A673 (cell line): ENCODE measurements at regions not wholly inside any gene's neighbourhood (a gene's known extent, or its start where the extent isn't known, plus 50 kb on each side); places are given as distances from the start of the nearest gene placed in this dataset.

Experiments
- BruUV-seq: library from RNA; stranded (reverse); fragments of 400-500 nt; replicated peaks from 2 replicates; lab custom pipeline; 2021; lab: Mats Ljungman, UMichigan
- CTCF ChIA-PET: fragments of 300-600 bp; sonication (Branson Sonifier 250); formaldehyde crosslinking; loops from one replicate; lab custom pipeline; 2022; ENCODE audit warnings: antibody characterized with exemption; lab: Charles Lee
- POLR2A ChIA-PET: fragments of 300-600 bp; sonication (Branson Sonifier 250); formaldehyde crosslinking; loops from one replicate; lab custom pipeline; 2022; ENCODE audit warnings: antibody characterized with exemption; ENCODE audit not compliant: low non-redundant PET; lab: Charles Lee
- DNase-seq: peaks from one replicate; pipeline ENCODE4 v3.0.0-alpha.2; 2015; ENCODE audit warnings: low spot score
- H3K27ac ChIP-seq: fragments of 200-600 bp; sonication (generic); 2 replicates; pipeline ENCODE4 v1.5.1; 2016; ENCODE audit warnings: mixed run types, low read depth, mild to moderate bottlenecking, mixed read lengths, antibody characterized with exemption, low read length; ENCODE audit not compliant: poor library complexity, severe bottlenecking
- H3K27me3 ChIP-seq: fragments of 200-600 bp; sonication (generic); replicated peaks from 2 replicates; pipeline ENCODE4 v1.6.1; 2017; ENCODE audit warnings: mixed run types, low read depth, mild to moderate bottlenecking, mixed read lengths, antibody characterized with exemption, low read length; ENCODE audit not compliant: insufficient read depth, poor library complexity
- H3K36me3 ChIP-seq: fragments of 200-600 bp; sonication (generic); 2 replicates; pipeline ENCODE4 v1.6.1; 2016; ENCODE audit warnings: mixed run types, mild to moderate bottlenecking, mixed read lengths, antibody characterized with exemption, low read length; ENCODE audit not compliant: insufficient read depth, poor library complexity, severe bottlenecking
- H3K4me1 ChIP-seq: fragments of 200-600 bp; sonication (generic); 2 replicates; pipeline ENCODE4 v1.6.1; 2017; ENCODE audit warnings: mixed run types, mild to moderate bottlenecking, mixed read lengths, antibody characterized with exemption, low read length; ENCODE audit not compliant: insufficient read depth, poor library complexity, severe bottlenecking
- H3K4me3 ChIP-seq: fragments of 200-600 bp; sonication (generic); 2 replicates; pipeline ENCODE4 v1.5.1; 2016; ENCODE audit warnings: low read depth, mixed run types, mild to moderate bottlenecking, mixed read lengths, low read length; ENCODE audit not compliant: poor library complexity, severe bottlenecking
- H3K9me3 ChIP-seq: fragments of 200-600 bp; sonication (generic); 2 replicates; pipeline ENCODE4 v1.6.1; 2016; ENCODE audit warnings: mixed run types, low read depth, mild to moderate bottlenecking, mixed read lengths, antibody characterized with exemption, low read length; ENCODE audit not compliant: poor library complexity, severe bottlenecking
- EZH2 ChIP-seq: fragments of 200-600 bp; sonication (generic); IDR thresholded peaks from 2 replicates; pipeline ENCODE4 v1.6.1; 2017; ENCODE audit warnings: borderline replicate concordance, low read depth, mild to moderate bottlenecking, mixed read lengths, antibody characterized with exemption, low read length; ENCODE audit not compliant: poor library complexity, severe bottlenecking
- intact Hi-C: fragments of 100-400 bp; cut with micrococcal nuclease; formaldehyde crosslinking; loops from one replicate; pipeline ENCODE4 v1.10.0; 2022; ENCODE audit not compliant: unreplicated experiment
- TF ChIP-seq, protein P1 (sequence below): fragments of 300-800, 200-600 bp; sonication (generic); conservative IDR thresholded peaks from 2 replicates; pipeline ENCODE4 v1.5.1; 2017; ENCODE audit warnings: low read depth, mild to moderate bottlenecking, antibody characterized with exemption, low read length, moderate library complexity, mixed read lengths

DNA sequence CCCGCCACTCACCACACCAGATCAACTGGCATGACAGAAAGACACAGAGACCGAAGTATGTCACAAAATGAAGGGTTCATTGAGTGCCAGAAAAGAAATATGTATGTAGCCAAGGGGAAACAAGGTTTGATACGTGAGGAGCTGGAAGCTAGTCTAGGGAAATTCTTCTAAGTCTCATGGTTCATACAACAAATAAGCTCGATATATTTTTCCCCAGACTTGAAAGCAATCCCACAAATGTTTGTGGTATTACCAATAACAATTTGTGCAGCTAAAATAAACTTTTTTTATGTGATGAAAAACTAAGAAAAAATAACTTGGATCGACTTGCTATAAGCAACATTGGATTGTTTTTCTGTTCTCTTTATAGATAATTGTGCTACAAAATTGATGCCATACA is 777.0 kb downstream of the TSN start:
- no TSS peak for BruUV-seq

DNA sequence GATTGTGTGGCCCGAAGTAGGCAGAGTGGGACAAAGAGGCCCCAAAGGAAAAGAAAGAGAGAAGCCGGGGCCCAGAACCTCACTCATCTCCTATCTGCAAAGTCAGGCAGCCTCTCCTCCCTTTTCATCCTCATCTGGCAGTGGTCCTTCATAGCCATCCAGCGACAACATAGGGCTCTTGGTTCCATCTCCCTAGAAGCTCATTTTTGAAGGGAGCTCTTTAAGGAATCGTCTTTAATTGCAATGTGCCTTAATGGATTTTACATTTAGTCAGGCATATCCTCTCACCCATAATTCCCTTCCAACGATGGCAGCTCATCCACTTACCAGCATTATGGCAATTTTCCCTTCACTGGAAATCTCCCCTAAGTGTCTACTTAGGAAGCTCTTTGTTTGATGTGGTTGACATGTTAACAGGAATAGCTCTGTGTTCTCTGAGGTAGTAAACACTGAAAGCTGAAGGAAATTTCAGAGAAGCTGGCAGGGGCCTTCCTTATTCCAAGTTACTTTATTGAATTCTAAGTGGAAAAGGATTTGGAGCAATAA is 780.6 kb downstream of the TSN start:
- no peaks in the 10 kb centered on the region for H3K9me3 ChIP-seq
- BruUV-seq = no TSS peak
- CTCF ChIA-PET = no interaction called here
- no peaks in the 10 kb centered on the region for H3K4me1 ChIP-seq
- DNase-seq = no peak
- POLR2A ChIA-PET = no interaction called here
- intact Hi-C loops = no loop called here
- no peaks in the 10 kb centered on the region for H3K27me3 ChIP-seq
- H3K4me3 ChIP-seq = no peak overlapping the region
- TF ChIP-seq, protein P1, sequence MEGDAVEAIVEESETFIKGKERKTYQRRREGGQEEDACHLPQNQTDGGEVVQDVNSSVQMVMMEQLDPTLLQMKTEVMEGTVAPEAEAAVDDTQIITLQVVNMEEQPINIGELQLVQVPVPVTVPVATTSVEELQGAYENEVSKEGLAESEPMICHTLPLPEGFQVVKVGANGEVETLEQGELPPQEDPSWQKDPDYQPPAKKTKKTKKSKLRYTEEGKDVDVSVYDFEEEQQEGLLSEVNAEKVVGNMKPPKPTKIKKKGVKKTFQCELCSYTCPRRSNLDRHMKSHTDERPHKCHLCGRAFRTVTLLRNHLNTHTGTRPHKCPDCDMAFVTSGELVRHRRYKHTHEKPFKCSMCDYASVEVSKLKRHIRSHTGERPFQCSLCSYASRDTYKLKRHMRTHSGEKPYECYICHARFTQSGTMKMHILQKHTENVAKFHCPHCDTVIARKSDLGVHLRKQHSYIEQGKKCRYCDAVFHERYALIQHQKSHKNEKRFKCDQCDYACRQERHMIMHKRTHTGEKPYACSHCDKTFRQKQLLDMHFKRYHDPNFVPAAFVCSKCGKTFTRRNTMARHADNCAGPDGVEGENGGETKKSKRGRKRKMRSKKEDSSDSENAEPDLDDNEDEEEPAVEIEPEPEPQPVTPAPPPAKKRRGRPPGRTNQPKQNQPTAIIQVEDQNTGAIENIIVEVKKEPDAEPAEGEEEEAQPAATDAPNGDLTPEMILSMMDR = no peak
- no peak for TF ChIP-seq EZH2
- H3K36me3 ChIP-seq = no peaks in the 10 kb centered on the region
- no peak overlapping the region for H3K27ac ChIP-seq

More for the DNA sequence above, 777.0 kb downstream of the TSN start:
- no peaks in the 10 kb centered on the region for H3K27me3 ChIP-seq
- POLR2A ChIA-PET = no interaction called here
- H3K27ac ChIP-seq = no peak overlapping the region
- H3K9me3 ChIP-seq = no peaks in the 10 kb centered on the region
- TF ChIP-seq, protein P1 = no peak
- no peak for TF ChIP-seq EZH2
- no peaks in the 10 kb centered on the region for H3K4me1 ChIP-seq
- no peak overlapping the region for H3K4me3 ChIP-seq
- no peaks in the 10 kb centered on the region for H3K36me3 ChIP-seq
- CTCF ChIA-PET = no interaction called here
- no peak for DNase-seq
- intact Hi-C loops = no loop called here

DNA sequence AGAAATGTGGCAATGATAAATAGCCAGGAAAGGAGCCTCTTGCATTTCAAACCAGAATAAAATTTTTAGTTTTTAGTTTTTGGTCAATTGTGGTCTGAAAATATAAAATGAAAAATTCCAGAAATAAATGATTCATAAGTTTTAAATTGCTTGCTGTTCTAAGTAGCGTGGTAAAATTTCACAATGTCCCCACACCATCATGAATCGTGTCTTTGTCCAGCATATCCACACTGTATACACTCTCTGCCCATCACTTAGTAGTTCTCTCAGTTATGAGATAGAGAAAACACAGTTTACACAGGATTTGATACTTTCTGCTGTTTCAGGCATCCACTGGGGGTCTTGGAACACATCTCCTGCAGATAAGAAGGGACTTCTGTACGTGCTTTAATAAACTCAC is 783.9 kb downstream of the TSN start:
- no peaks in the 10 kb centered on the region for H3K9me3 ChIP-seq
- no TSS peak for BruUV-seq
- CTCF ChIA-PET = no interaction called here

More for the DNA sequence above, 783.9 kb downstream of the TSN start:
- no peaks in the 10 kb centered on the region for H3K27me3 ChIP-seq
- POLR2A ChIA-PET = no interaction called here
- no peak overlapping the region for H3K4me3 ChIP-seq
- H3K4me1 ChIP-seq = no peaks in the 10 kb centered on the region
- H3K36me3 ChIP-seq = no peaks in the 10 kb centered on the region
- intact Hi-C loops = no loop called here
- TF ChIP-seq EZH2 = no peak
- TF ChIP-seq, protein P1 = no peak
- no peak for DNase-seq
- H3K27ac ChIP-seq = no peak overlapping the region
